HEK293 (cell line): ENCODE measurements at regions not wholly inside any gene's neighbourhood (a gene's known extent, or its start where the extent isn't known, plus 50 kb on each side); places are given as distances from the start of the nearest gene placed in this dataset.

Experiments used
- CTCF ChIA-PET: fragments of 350-600 bp; formaldehyde crosslinking; extraction: SDS; loops from one replicate; lab custom pipeline; 2021; ENCODE audit warnings: antibody characterized with exemption; lab: Yijun Ruan, JAX
- POLR2A ChIA-PET: fragments of 300-600 bp; formaldehyde crosslinking; extraction: SDS; loops from one replicate; lab custom pipeline; 2020; ENCODE audit warnings: antibody characterized with exemption, inconsistent platforms; lab: Yijun Ruan, JAX
- H3K27ac ChIP-seq: fragments of 200-500 bp; sonication (Bioruptor generic); 2 replicates; pipeline ENCODE4 v1.5.1; 2014; ENCODE audit warnings: low read depth, low read length, control low read depth, inconsistent platforms; ENCODE audit errors: extremely low read depth
- H3K36me3 ChIP-seq, 2 experiments: fragments of 200-500 bp in 1 of 2; sonication (Bioruptor generic) in 1 of 2; 1 replicate in 1 of 2; 2 replicates in 1 of 2; pipeline ENCODE4 v1.5.1; 2014 to 2017; ENCODE audit warnings: inconsistent platforms in 2 of 2, low read length in 2 of 2; ENCODE audit not compliant: control insufficient read depth in 2 of 2, insufficient read depth in 1 of 2
- H3K4me1 ChIP-seq: fragments of 200-500 bp; sonication (Bioruptor generic); 2 replicates; pipeline ENCODE4 v1.5.1; 2014; ENCODE audit warnings: mild to moderate bottlenecking, low read length, inconsistent platforms; ENCODE audit not compliant: control insufficient read depth, insufficient read depth
- H3K4me3 ChIP-seq: 2 replicates; pipeline ENCODE4 v1.5.1; 2011; ENCODE audit warnings: low read depth, mild to moderate bottlenecking, control low read depth, low read length, moderate library complexity
- H3K9me3 ChIP-seq: fragments of 200-500 bp; sonication (Bioruptor generic); 2 replicates; pipeline ENCODE4 v1.5.1; 2014; ENCODE audit warnings: low read depth, low read length, inconsistent platforms; ENCODE audit not compliant: control insufficient read depth, insufficient read depth
- BCL11B ChIP-seq: fragments of 450-650 bp; formaldehyde crosslinking; IDR thresholded peaks from 2 replicates; pipeline ENCODE4 v1.5.1; 2016; ENCODE audit warnings: low read depth, missing biosample characterization, missing genetic modification characterization
- ELK4 ChIP-seq: IDR thresholded peaks from 2 replicates; pipeline ENCODE4 v1.6.1; 2011; ENCODE audit warnings: mild to moderate bottlenecking, low read depth, low read length, borderline replicate concordance
- MEIS1 ChIP-seq: sonication (generic); formaldehyde crosslinking; IDR thresholded peaks from 2 replicates; pipeline ENCODE4 v1.8.1; 2022; ENCODE audit warnings: missing genetic modification reagents, mild to moderate bottlenecking, borderline replicate concordance
- MZF1 ChIP-seq: fragments of 450-650 bp; formaldehyde crosslinking; IDR thresholded peaks from 2 replicates; pipeline ENCODE4 v1.5.1; 2017; ENCODE audit warnings: missing biosample characterization, missing genetic modification characterization, borderline replicate concordance
- SETDB1 ChIP-seq: IDR thresholded peaks from one replicate; pipeline ENCODE4 v1.6.1; 2017; ENCODE audit warnings: mild to moderate bottlenecking, low read length, moderate library complexity, mixed read lengths; ENCODE audit not compliant: insufficient read length
- SP7 ChIP-seq: fragments of 450-650 bp; formaldehyde crosslinking; IDR thresholded peaks from 2 replicates; pipeline ENCODE4 v1.5.1; 2016; ENCODE audit warnings: missing biosample characterization, missing genetic modification characterization
- ZEB2 ChIP-seq: fragments of 450-650 bp; formaldehyde crosslinking; IDR thresholded peaks from 2 replicates; pipeline ENCODE4 v1.5.1; 2016; ENCODE audit warnings: missing biosample characterization, missing genetic modification characterization
- ZFHX2 ChIP-seq: fragments of 450-650 bp; formaldehyde crosslinking; conservative IDR thresholded peaks from 2 replicates; pipeline ENCODE4 v1.5.1; 2016; ENCODE audit warnings: missing biosample characterization, missing genetic modification characterization
- ZFP37 ChIP-seq: fragments of 450-650 bp; formaldehyde crosslinking; IDR thresholded peaks from 2 replicates; pipeline ENCODE4 v1.5.1; 2016; ENCODE audit warnings: missing biosample characterization, missing genetic modification characterization
- ZNF16 ChIP-seq: fragments of 450-650 bp; formaldehyde crosslinking; IDR thresholded peaks from 2 replicates; pipeline ENCODE4 v1.5.1; 2016; ENCODE audit warnings: low read depth, missing biosample characterization, missing genetic modification characterization
- ZNF202 ChIP-seq: fragments of 450-650 bp; formaldehyde crosslinking; IDR thresholded peaks from 2 replicates; pipeline ENCODE4 v1.5.1; 2016; ENCODE audit warnings: missing biosample characterization, missing genetic modification characterization, borderline replicate concordance
- ZNF221 ChIP-seq: fragments of 450-650 bp; formaldehyde crosslinking; IDR thresholded peaks from 2 replicates; pipeline ENCODE4 v1.5.1; 2017; ENCODE audit warnings: missing biosample characterization, missing genetic modification characterization, borderline replicate concordance
- ZNF280C ChIP-seq: fragments of 450-650 bp; formaldehyde crosslinking; IDR thresholded peaks from 2 replicates; pipeline ENCODE4 v1.5.1; 2016; ENCODE audit warnings: missing biosample characterization, missing genetic modification characterization
- ZNF362 ChIP-seq: fragments of 450-650 bp; formaldehyde crosslinking; IDR thresholded peaks from 2 replicates; pipeline ENCODE4 v1.5.1; 2016; ENCODE audit warnings: missing biosample characterization, missing genetic modification characterization
- ZNF398 ChIP-seq: fragments of 450-650 bp; formaldehyde crosslinking; IDR thresholded peaks from 2 replicates; pipeline ENCODE4 v1.5.1; 2017; ENCODE audit warnings: missing biosample characterization, missing genetic modification characterization
- ZNF558 ChIP-seq: fragments of 450-650 bp; formaldehyde crosslinking; IDR thresholded peaks from 2 replicates; pipeline ENCODE4 v1.5.1; 2016; ENCODE audit warnings: missing biosample characterization, missing genetic modification characterization
- ZNF585B ChIP-seq: fragments of 450-650 bp; formaldehyde crosslinking; IDR thresholded peaks from 2 replicates; pipeline ENCODE4 v1.5.1; 2016; ENCODE audit warnings: missing biosample characterization, missing genetic modification characterization
- ZNF623 ChIP-seq: fragments of 450-650 bp; formaldehyde crosslinking; IDR thresholded peaks from 2 replicates; pipeline ENCODE4 v1.5.1; 2016; ENCODE audit warnings: missing biosample characterization, missing genetic modification characterization
- ZNF692 ChIP-seq: fragments of 450-650 bp; formaldehyde crosslinking; IDR thresholded peaks from 2 replicates; pipeline ENCODE4 v1.5.1; 2016; ENCODE audit warnings: missing biosample characterization, missing genetic modification characterization
- ZNF747 ChIP-seq: fragments of 450-650 bp; formaldehyde crosslinking; IDR thresholded peaks from 2 replicates; pipeline ENCODE4 v1.5.1; 2016; ENCODE audit warnings: missing biosample characterization, missing genetic modification characterization
- ZNF777 ChIP-seq: fragments of 450-650 bp; formaldehyde crosslinking; IDR thresholded peaks from 2 replicates; pipeline ENCODE4 v1.5.1; 2017; ENCODE audit warnings: missing biosample characterization, missing genetic modification characterization, borderline replicate concordance
- ZSCAN4 ChIP-seq: fragments of 450-650 bp; formaldehyde crosslinking; IDR thresholded peaks from 2 replicates; pipeline ENCODE4 v1.5.1; 2017; ENCODE audit warnings: missing biosample characterization, missing genetic modification characterization

- TF ChIP-seq ZNF692 (tag by site-specific recombination), result no peak
- no peak for TF ChIP-seq ZSCAN4 (tag by site-specific recombination)
- TF ChIP-seq SP7 (tag by site-specific recombination), result no peak
- TF ChIP-seq ZNF398 (tag by site-specific recombination), result no peak
These were observed 259.7 kb upstream of the RBMS1 start (continued) for GRCh38 chr2:160753331-160753654.

GRCh38 chr2:160753960-160754359, 260.4 kb upstream of the RBMS1 start:
- POLR2A ChIA-PET, result no interaction called here
- H3K36me3 ChIP-seq, result no peaks in the 10 kb centered on the region
- no peaks in the 10 kb centered on the region for H3K9me3 ChIP-seq
- H3K27ac ChIP-seq, result no peak overlapping the region
- H3K4me3 ChIP-seq, result no peak overlapping the region
- H3K4me1 ChIP-seq, result no peaks in the 10 kb centered on the region
- TF ChIP-seq SETDB1, result peak; percentile 54
- TF ChIP-seq ZNF747 (tag by site-specific recombination), result no peak
- TF ChIP-seq ZNF362 (tag by site-specific recombination), result no peak
- no peak for TF ChIP-seq ZNF16
- no peak for TF ChIP-seq ZEB2 (tag by site-specific recombination)
- TF ChIP-seq ZNF585B (tag by site-specific recombination), result no peak
- TF ChIP-seq ZNF202 (tag by site-specific recombination), result no peak
- no peak for TF ChIP-seq ZNF623 (tag by site-specific recombination)
- no peak for TF ChIP-seq ZNF221
- no peak for TF ChIP-seq ZNF280C (tag by site-specific recombination)
- TF ChIP-seq MEIS1 (CRISPR knock-in tag), result no peak
- TF ChIP-seq ZFP37 (tag by site-specific recombination), result no peak
- TF ChIP-seq ZFHX2 (tag by site-specific recombination), result no peak
- TF ChIP-seq ZNF558 (tag by site-specific recombination), result peak; percentile 99
- TF ChIP-seq ZNF777 (tag by site-specific recombination), result no peak
- no peak for TF ChIP-seq MZF1 (tag by site-specific recombination)
- no peak for TF ChIP-seq ELK4
- TF ChIP-seq BCL11B (tag by site-specific recombination), result no peak
- CTCF ChIA-PET, result interaction anchor here (0.7 kb wide), 1 partner anchor 249 kb away, joined by 5 read pairs; no protein-coding TSS in a partner anchor
